CD4-positive, CD25-positive, alpha-beta regulatory T cell (primary cell): ENCODE measurements at regions not wholly inside any gene's neighbourhood (a gene's known extent, or its start where the extent isn't known, plus 50 kb on each side); places are given as distances from the start of the nearest gene placed in this dataset.

Experiments
- ATAC-seq, 2 donors: fragments of 150-1000 bp; cut with Tn5 transposase; one replicate each; pipeline ENCODE4 v1.10.0; 2021; ENCODE audit warnings: low read depth in 2 of 2, moderate number of reproducible peaks in 2 of 2, moderate library complexity in 1 of 2
- DNase-seq, 3 donors: peaks; one replicate each; pipeline versions ENCODE4 v3.0.0 to v3.0.0-alpha.2; 2012 to 2022; ENCODE audit warnings: mixed read lengths in 1 of 3
- H3K27ac ChIP-seq: one replicate; pipeline ENCODE4 v1.7.0; 2013; ENCODE audit warnings: mild to moderate bottlenecking, low read length; ENCODE audit not compliant: insufficient read depth, poor library complexity, severe bottlenecking
- H3K27me3 ChIP-seq: one replicate; pipeline ENCODE4 v1.7.0; 2013; ENCODE audit warnings: low read length; ENCODE audit not compliant: control insufficient read depth, insufficient read depth
- H3K36me3 ChIP-seq: one replicate; pipeline ENCODE4 v1.7.0; 2013; ENCODE audit warnings: mild to moderate bottlenecking, low read length, moderate library complexity; ENCODE audit not compliant: control insufficient read depth, insufficient read depth
- H3K4me1 ChIP-seq: 2 replicates; pipeline ENCODE4 v1.7.0; 2013; ENCODE audit warnings: mild to moderate bottlenecking, low read length; ENCODE audit not compliant: insufficient read depth, control insufficient read depth, poor library complexity, severe bottlenecking
- H3K4me3 ChIP-seq: one replicate; pipeline ENCODE4 v1.7.0; 2013; ENCODE audit warnings: low read depth, mild to moderate bottlenecking, low read length, moderate library complexity
- H3K9me3 ChIP-seq, 2 experiments: 1 replicate in 1 of 2; 2 replicates in 1 of 2; pipeline ENCODE4 v1.7.0; 2013; ENCODE audit warnings: low read length in 2 of 2, mild to moderate bottlenecking in 1 of 2, moderate library complexity in 1 of 2; ENCODE audit not compliant: control insufficient read depth in 2 of 2
- H3K27ac Mint-ChIP-seq, 3 donors: one replicate each; pipeline ENCODE4 v1.8.0; 2020 to 2022; ENCODE audit warnings: mild to moderate bottlenecking in 3 of 3, mixed read lengths in 3 of 3, moderate library complexity in 2 of 3
- H3K27me3 Mint-ChIP-seq: one replicate; pipeline ENCODE4 v1.8.0; 2022; ENCODE audit warnings: mild to moderate bottlenecking, mixed read lengths
- H3K36me3 Mint-ChIP-seq: one replicate; pipeline ENCODE4 v1.8.0; 2020; ENCODE audit warnings: mixed read lengths
- H3K4me1 Mint-ChIP-seq, 4 donors: one replicate each; pipeline ENCODE4 v1.8.0; 2020 to 2022; ENCODE audit warnings: mixed read lengths in 4 of 4, mild to moderate bottlenecking in 1 of 4
- H3K4me3 Mint-ChIP-seq, 4 donors: one replicate each; pipeline ENCODE4 v1.8.0; 2020 to 2022; ENCODE audit warnings: mild to moderate bottlenecking in 4 of 4, mixed read lengths in 4 of 4, moderate library complexity in 3 of 4
- H3K9me3 Mint-ChIP-seq, 7 donors: one replicate each; pipeline ENCODE4 v1.8.0; 2020 to 2022; ENCODE audit warnings: mixed read lengths in 7 of 7, mild to moderate bottlenecking in 3 of 7, moderate library complexity in 2 of 7

DNA sequence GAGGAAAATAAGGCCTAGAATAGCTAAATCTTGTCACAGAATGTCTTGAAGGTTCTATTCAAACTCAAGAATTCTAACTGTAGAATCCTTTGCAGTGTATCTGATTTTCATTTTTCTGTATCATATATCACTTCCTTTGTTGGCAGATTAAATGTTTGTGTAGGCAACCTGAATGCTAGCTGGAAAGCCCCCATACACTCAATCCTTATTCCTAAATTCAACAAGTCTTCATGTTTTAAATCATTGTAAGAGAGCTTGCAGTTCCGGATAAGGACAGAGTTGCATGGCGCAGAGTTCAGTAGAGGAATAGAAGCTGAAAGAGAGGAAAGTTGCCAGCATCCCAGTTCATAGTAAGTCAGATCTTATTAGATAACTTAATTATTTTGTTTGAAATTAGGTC lies 242.0 kb upstream of the SEMA6D start:
- Mint-ChIP-seq H3K4me3 (no peak overlapping the region), H3K36me3 (no peaks in the 10 kb centered on the region), H3K27me3 (no peaks in the 10 kb centered on the region), H3K27ac (no peak overlapping the region), H3K9me3 (peaks cover 2 to 13% (median 5%) of the 10 kb centered on the region in 7 donors), H3K4me1 (no peaks in the 10 kb centered on the region)
- H3K9me3 ChIP-seq = no peaks in the 10 kb centered on the region
- ATAC-seq (no peak), DNase-seq (no peak)
- no peaks in the 10 kb centered on the region for H3K36me3 ChIP-seq
- no peak overlapping the region for H3K27ac ChIP-seq
- no peaks in the 10 kb centered on the region for H3K4me1 ChIP-seq
- H3K27me3 ChIP-seq = no peaks in the 10 kb centered on the region
- no peak overlapping the region for H3K4me3 ChIP-seq

DNA sequence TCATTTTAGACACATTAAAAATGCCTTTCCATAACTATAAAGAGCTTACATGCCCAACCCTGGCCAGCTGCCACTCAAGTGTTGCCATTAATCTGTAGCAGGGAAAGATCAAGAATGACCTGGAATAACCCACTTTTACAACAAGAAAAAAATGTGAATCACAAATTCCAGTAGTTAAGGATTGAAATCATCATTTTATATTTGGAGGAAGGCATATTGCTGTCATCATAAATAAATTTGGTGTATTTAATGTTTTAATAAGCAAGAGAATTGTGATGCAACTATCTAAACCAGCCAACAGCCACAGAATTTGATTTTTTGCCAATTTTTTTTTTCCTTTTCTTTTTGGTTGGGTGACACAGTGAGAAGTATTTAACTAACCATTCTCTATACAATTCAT lies 240.0 kb upstream of the SEMA6D start:
- H3K27me3 Mint-ChIP-seq = no peaks in the 10 kb centered on the region
- H3K27ac Mint-ChIP-seq = no peak overlapping the region

DNA sequence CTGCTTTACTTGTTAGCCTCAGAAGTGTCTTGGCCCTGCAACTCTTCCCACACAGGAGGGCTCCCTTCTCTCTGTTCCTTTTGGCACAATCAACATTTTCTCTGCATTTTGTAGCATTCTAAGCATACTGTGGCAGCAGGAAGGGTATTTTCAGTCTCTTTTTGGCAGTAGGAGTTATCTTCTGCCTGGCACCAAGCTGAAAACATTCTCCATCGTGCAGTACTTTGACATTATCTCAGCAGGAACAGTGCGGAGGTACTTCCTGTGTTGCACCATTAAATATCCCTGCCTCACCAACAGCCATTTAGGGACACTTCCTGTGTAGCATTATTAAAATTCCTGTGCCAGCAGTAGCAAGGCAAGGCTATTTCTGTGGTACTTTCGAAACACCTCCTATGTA lies 233.2 kb upstream of the SEMA6D start:
- no peaks in the 10 kb centered on the region for H3K36me3 Mint-ChIP-seq
- no peak overlapping the region for H3K4me3 ChIP-seq
- ATAC-seq = no peak
- no peak overlapping the region for H3K27ac ChIP-seq
- no peak overlapping the region for H3K4me3 Mint-ChIP-seq
- no peaks in the 10 kb centered on the region for H3K9me3 ChIP-seq
- H3K27ac Mint-ChIP-seq = no peak overlapping the region
- no peaks in the 10 kb centered on the region for H3K27me3 Mint-ChIP-seq
- peaks cover 0 to 10% (median 4%) of the 10 kb centered on the region in 7 donors for H3K9me3 Mint-ChIP-seq
- H3K27me3 ChIP-seq = no peaks in the 10 kb centered on the region
- no peaks in the 10 kb centered on the region for H3K4me1 Mint-ChIP-seq
- no peaks in the 10 kb centered on the region for H3K36me3 ChIP-seq
- no peak for DNase-seq
- no peaks in the 10 kb centered on the region for H3K4me1 ChIP-seq

More for the DNA sequence above, 240.0 kb upstream of the SEMA6D start:
- no peak for ATAC-seq
- H3K9me3 ChIP-seq = no peaks in the 10 kb centered on the region
- H3K36me3 ChIP-seq = no peaks in the 10 kb centered on the region
- DNase-seq = no peak
- Mint-ChIP-seq H3K9me3 (peaks cover 2 to 14% (median 6%) of the 10 kb centered on the region in 7 donors), H3K4me1 (no peaks in the 10 kb centered on the region), H3K4me3 (no peak overlapping the region), H3K36me3 (no peaks in the 10 kb centered on the region)
- no peak overlapping the region for H3K4me3 ChIP-seq
- no peaks in the 10 kb centered on the region for H3K27me3 ChIP-seq
- no peaks in the 10 kb centered on the region for H3K4me1 ChIP-seq
- H3K27ac ChIP-seq = no peak overlapping the region

DNA sequence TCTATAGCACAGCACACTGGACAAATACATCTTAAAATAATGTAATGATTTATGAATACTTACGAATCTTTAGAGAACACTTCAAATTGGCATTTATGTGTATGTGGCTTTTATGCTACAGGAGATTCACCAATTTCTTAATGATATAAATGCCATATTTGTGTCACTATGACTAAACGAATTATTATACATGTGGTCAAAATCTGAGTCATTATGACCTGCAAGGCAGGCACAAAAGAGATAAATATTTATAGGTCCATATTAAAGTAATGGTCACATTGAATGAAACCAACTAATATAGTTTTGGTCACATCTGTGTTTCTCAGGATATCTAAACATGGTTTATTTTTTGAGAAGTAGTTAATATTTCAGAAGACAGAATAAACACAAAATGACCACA lies 232.3 kb upstream of the SEMA6D start:
- H3K4me1 ChIP-seq = no peaks in the 10 kb centered on the region
- H3K9me3 ChIP-seq = no peaks in the 10 kb centered on the region
- ATAC-seq (no peak), DNase-seq (no peak)
- H3K27me3 ChIP-seq = no peaks in the 10 kb centered on the region
- Mint-ChIP-seq H3K4me3 (no peak overlapping the region), H3K27ac (no peak overlapping the region), H3K36me3 (no peaks in the 10 kb centered on the region), H3K9me3 (peaks cover 0 to 9% (median 2%) of the 10 kb centered on the region in 7 donors), H3K4me1 (no peaks in the 10 kb centered on the region), H3K27me3 (no peaks in the 10 kb centered on the region)
- H3K27ac ChIP-seq = no peak overlapping the region
- H3K36me3 ChIP-seq = no peaks in the 10 kb centered on the region
- no peak overlapping the region for H3K4me3 ChIP-seq

DNA sequence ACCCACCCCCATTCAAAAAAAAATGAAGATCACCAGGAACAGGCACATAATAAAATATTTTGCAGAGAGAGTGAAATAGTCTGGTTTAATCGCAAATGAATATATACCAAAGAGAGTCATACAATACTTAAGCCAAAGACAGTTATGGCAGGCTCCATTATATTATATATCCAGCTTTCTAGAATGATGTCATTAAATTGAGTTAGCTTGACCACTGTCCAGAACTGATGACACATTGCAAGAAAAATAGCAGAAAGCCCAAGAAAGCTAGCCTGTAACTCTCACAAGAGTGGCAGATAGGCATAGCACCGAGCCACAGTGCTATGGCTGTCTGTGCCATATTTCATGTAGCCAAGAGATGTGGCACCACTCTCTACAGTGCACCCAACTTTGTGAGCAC lies 231.9 kb upstream of the SEMA6D start:
- no peak for ATAC-seq
- no peaks in the 10 kb centered on the region for H3K4me1 Mint-ChIP-seq
- no peak overlapping the region for H3K27ac Mint-ChIP-seq
- Histone ChIP-seq H3K36me3 (no peaks in the 10 kb centered on the region), H3K4me3 (no peak overlapping the region), H3K27ac (no peak overlapping the region), H3K4me1 (no peaks in the 10 kb centered on the region), H3K27me3 (no peaks in the 10 kb centered on the region), H3K9me3 (no peaks in the 10 kb centered on the region)
- H3K4me3 Mint-ChIP-seq = no peak overlapping the region
- H3K27me3 Mint-ChIP-seq = no peaks in the 10 kb centered on the region
- DNase-seq = no peak
- peaks cover 0 to 6% (median 2%) of the 10 kb centered on the region in 7 donors for H3K9me3 Mint-ChIP-seq
- no peaks in the 10 kb centered on the region for H3K36me3 Mint-ChIP-seq

DNA sequence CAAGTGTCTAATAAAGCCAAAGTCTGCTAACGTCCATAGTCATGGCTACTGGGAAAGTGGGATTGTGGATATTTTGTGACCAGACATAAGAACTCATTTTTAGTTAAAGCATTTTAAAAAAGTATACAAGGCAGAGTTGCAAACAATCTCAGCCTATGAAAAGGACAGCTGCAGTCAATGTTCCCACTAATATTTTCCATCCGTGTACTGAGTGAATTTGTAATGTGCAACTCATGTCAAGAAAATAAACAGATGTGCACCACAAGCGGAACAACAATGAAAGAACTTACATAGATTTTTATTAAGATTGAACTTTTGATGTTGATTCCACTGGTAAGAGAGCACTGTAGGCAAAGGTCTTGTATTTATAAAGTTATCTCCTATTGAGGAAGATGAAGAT lies 231.3 kb upstream of the SEMA6D start:
- Mint-ChIP-seq H3K4me3 (no peak overlapping the region), H3K9me3 (peaks cover 0 to 6% (median 0%) of the 10 kb centered on the region in 7 donors), H3K36me3 (no peaks in the 10 kb centered on the region), H3K4me1 (no peaks in the 10 kb centered on the region), H3K27me3 (no peaks in the 10 kb centered on the region), H3K27ac (no peak overlapping the region)
- ATAC-seq (no peak), DNase-seq (no peak)
- Histone ChIP-seq H3K36me3 (no peaks in the 10 kb centered on the region), H3K4me3 (no peak overlapping the region), H3K9me3 (no peaks in the 10 kb centered on the region), H3K27me3 (no peaks in the 10 kb centered on the region), H3K27ac (no peak overlapping the region), H3K4me1 (no peaks in the 10 kb centered on the region)

DNA sequence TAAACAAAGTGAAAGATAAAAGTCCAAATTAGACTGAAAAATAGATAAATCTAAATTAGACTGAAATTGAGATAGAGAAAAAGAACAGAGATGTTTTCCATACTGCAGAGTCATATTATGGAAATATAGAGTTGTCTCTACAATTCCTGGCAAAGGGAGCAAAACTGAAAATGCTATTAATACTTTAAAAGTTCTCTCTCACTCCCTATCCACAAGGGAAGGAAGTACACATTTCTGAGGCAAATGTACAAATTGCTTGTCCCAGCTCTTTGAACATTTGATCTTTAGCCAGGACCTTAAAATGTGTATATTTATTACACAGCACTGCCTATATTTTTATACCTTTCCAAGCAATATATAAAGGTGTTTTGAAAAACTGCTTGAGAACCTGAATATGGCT lies 225.1 kb upstream of the SEMA6D start:
- Histone ChIP-seq H3K27me3 (no peaks in the 10 kb centered on the region), H3K4me3 (no peak overlapping the region), H3K4me1 (no peaks in the 10 kb centered on the region), H3K27ac (no peak overlapping the region), H3K9me3 (no peaks in the 10 kb centered on the region), H3K36me3 (no peaks in the 10 kb centered on the region)
- Mint-ChIP-seq H3K4me1 (no peaks in the 10 kb centered on the region), H3K27me3 (no peaks in the 10 kb centered on the region), H3K36me3 (no peaks in the 10 kb centered on the region), H3K4me3 (no peak overlapping the region), H3K9me3 (peaks cover 0 to 4% (median 0%) of the 10 kb centered on the region in 7 donors), H3K27ac (no peak overlapping the region)
- DNase-seq (no peak), ATAC-seq (no peak)

DNA sequence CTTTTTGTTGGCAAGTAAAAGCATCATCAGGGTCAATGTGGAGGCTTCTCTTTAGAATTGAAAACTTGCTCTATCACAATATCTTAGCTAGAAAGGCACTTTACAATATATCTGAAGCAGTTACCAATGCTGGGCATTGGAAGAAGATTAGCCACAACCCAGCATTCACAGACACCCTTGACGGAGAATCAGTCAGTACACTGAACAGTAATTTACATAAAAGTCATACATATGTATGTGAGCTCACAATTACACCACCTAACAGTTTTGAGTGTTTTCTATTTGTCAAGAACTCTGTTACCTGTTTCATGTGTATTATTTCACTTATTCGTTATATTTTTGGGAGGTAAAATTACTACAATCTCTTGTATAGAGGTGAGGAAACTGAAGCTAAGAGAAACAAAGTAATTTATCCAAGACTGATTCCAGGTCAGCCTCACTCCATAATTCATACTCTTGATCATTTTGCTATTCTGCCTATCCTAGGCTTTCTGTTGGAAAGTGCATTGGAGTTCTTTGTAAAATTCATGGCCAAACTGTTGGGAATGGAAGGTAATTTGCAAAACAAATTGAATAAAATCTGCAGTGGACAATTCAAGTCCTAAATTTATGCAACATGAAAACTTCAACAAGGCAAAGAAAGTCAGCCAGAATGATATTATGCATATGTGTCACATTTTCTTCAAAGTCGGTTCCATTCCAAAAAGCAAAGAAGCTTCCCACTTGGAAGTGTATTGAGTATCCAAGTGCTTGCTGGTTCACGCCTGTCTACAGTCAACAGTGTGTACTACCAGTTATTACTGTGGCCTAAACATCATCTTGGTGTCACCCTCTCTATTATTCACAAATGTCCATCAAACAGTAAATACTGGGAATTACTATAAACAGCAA lies 223.7 kb upstream of the SEMA6D start:
- H3K27ac ChIP-seq = no peak overlapping the region
- no peaks in the 10 kb centered on the region for H3K27me3 ChIP-seq
- no peaks in the 10 kb centered on the region for H3K4me1 Mint-ChIP-seq
- H3K9me3 Mint-ChIP-seq = peaks cover 0 to 1% (median 0%) of the 10 kb centered on the region in 7 donors
- H3K27ac Mint-ChIP-seq = no peak overlapping the region
- no peak overlapping the region for H3K4me3 Mint-ChIP-seq
- no peak for ATAC-seq
- no peak overlapping the region for H3K4me3 ChIP-seq
- H3K9me3 ChIP-seq = no peaks in the 10 kb centered on the region
- no peaks in the 10 kb centered on the region for H3K4me1 ChIP-seq
- no peaks in the 10 kb centered on the region for H3K36me3 Mint-ChIP-seq
- no peak for DNase-seq
- H3K36me3 ChIP-seq = no peaks in the 10 kb centered on the region
- H3K27me3 Mint-ChIP-seq = no peaks in the 10 kb centered on the region
